H4 (cell line): ENCODE measurements at regions not wholly inside any gene's neighbourhood (a gene's known extent, or its start where the extent isn't known, plus 50 kb on each side); places are given as distances from the start of the nearest gene placed in this dataset.

Experiments used
- DNase-seq: peaks from one replicate; pipeline ENCODE4 v3.0.0-alpha.2; 2015; ENCODE audit warnings: low spot score

- peak; percentile 11 for DNase-seq
Measured at GRCh38 chr7:136807598-136807997, 60.9 kb upstream of the CHRM2 start.

GRCh38 chr7:136803028-136803427, 65.4 kb upstream of the CHRM2 start:
- no peak for DNase-seq

GRCh38 chr7:136783934-136784333, 84.5 kb upstream of the CHRM2 start:
- no peak for DNase-seq

GRCh38 chr7:136741941-136742340, 126.5 kb upstream of the CHRM2 start:
- DNase-seq: peak; percentile 40

- peak; percentile 52 for DNase-seq
Measured at GRCh38 chr7:136728945-136729344, 139.5 kb upstream of the CHRM2 start.

GRCh38 chr7:136726460-136726859, 142.0 kb upstream of the CHRM2 start:
- DNase-seq: no peak

GRCh38 chr7:136717910-136718557, 150.4 kb upstream of the CHRM2 start:
- DNase-seq: no peak

GRCh38 chr7:136714062-136714461, 154.4 kb upstream of the CHRM2 start:
- DNase-seq: no peak

GRCh38 chr7:136710751-136711150, 157.7 kb upstream of the CHRM2 start:
- DNase-seq: no peak

GRCh38 chr7:136709876-136710275, 158.6 kb upstream of the CHRM2 start:
- no peak for DNase-seq

GRCh38 chr7:136702913-136703312, 165.5 kb upstream of the CHRM2 start:
- no peak for DNase-seq

- no peak for DNase-seq
Measured at GRCh38 chr7:136698977-136699376, 169.5 kb upstream of the CHRM2 start.

- no peak for DNase-seq
Measured at GRCh38 chr7:136698231-136698630, 170.2 kb upstream of the CHRM2 start.

- DNase-seq: no peak
Measured at GRCh38 chr7:136697271-136697670, 171.2 kb upstream of the CHRM2 start.

- no peak for DNase-seq
Measured at GRCh38 chr7:136693166-136694119, 175.0 kb upstream of the CHRM2 start.

- DNase-seq: no peak
Measured at GRCh38 chr7:136692221-136692620, 176.2 kb upstream of the CHRM2 start.

- DNase-seq: no peak
Measured at GRCh38 chr7:136688601-136689000, 179.9 kb upstream of the CHRM2 start.

- peak; percentile 60 for DNase-seq
Measured at GRCh38 chr7:136687693-136688322, 180.6 kb upstream of the CHRM2 start.

- DNase-seq: no peak
Measured at GRCh38 chr7:136685501-136686173, 182.8 kb upstream of the CHRM2 start.

GRCh38 chr7:136677471-136678365, 190.7 kb upstream of the CHRM2 start:
- DNase-seq: peak; percentile 79

GRCh38 chr7:136667584-136667983, 200.9 kb upstream of the CHRM2 start:
- DNase-seq: no peak
